SKM-1 treated with dmso at 0.1 percent for 144 hours (cell line): ENCODE measurements at regions not wholly inside any gene's neighbourhood (a gene's known extent, or its start where the extent isn't known, plus 50 kb on each side); places are given as distances from the start of the nearest gene placed in this dataset.

ENCODE experiments used
- DNase-seq: peaks from one replicate; lab custom pipeline; 2025; ENCODE audit not compliant: unreplicated experiment; lab: John Stamatoyannopoulos, UW

- peak; percentile 25 for DNase-seq
These were observed 293.1 kb downstream of the C7orf25 start for GRCh38 chr7:42618651-42619360.

- DNase-seq = no peak
These were observed 293.9 kb downstream of the C7orf25 start for GRCh38 chr7:42617806-42618457.

GRCh38 chr7:42617071-42617765 is 294.7 kb downstream of the C7orf25 start:
- DNase-seq = no peak

GRCh38 chr7:42614636-42615035 is 297.2 kb downstream of the C7orf25 start:
- no peak for DNase-seq

- no peak for DNase-seq
These were observed 299.9 kb downstream of the C7orf25 start for GRCh38 chr7:42611961-42612360.

GRCh38 chr7:42611289-42611928 is 300.5 kb downstream of the C7orf25 start:
- DNase-seq = no peak

GRCh38 chr7:42606193-42606905 is 305.5 kb downstream of the C7orf25 start:
- no peak for DNase-seq

- DNase-seq = no peak
These were observed 306.3 kb downstream of the C7orf25 start for GRCh38 chr7:42605406-42606192.

- no peak for DNase-seq
These were observed 308.4 kb downstream of the C7orf25 start for GRCh38 chr7:42603496-42603895.

GRCh38 chr7:42597300-42597699 is 314.6 kb downstream of the C7orf25 start:
- DNase-seq = no peak

GRCh38 chr7:42596737-42597136 is 315.1 kb downstream of the C7orf25 start:
- DNase-seq = no peak

- no peak for DNase-seq
These were observed 318.0 kb downstream of the C7orf25 start for GRCh38 chr7:42593860-42594259.

GRCh38 chr7:42590771-42591310 is 321.0 kb downstream of the C7orf25 start:
- DNase-seq = no peak

GRCh38 chr7:42588876-42589275 is 323.0 kb downstream of the C7orf25 start:
- no peak for DNase-seq

GRCh38 chr7:42587806-42588205 is 324.1 kb downstream of the C7orf25 start:
- no peak for DNase-seq

- no peak for DNase-seq
These were observed 331.8 kb downstream of the C7orf25 start for GRCh38 chr7:42580061-42580460.

- no peak for DNase-seq
These were observed 336.7 kb downstream of the C7orf25 start for GRCh38 chr7:42575171-42575570.

- no peak for DNase-seq
These were observed 337.2 kb downstream of the C7orf25 start for GRCh38 chr7:42574685-42575084.

- no peak for DNase-seq
These were observed 337.1 kb upstream of the GLI3 start for GRCh38 chr7:42573881-42574672.
